ENCODE measurements at regions not wholly inside any gene's neighbourhood (a gene's known extent, or its start where the extent isn't known, plus 50 kb on each side); places are given as distances from the start of the nearest gene placed in this dataset.

GRCh38 chr6:167669870-167670802, 156.6 kb upstream of the AFDN start:
- H3K14ac ChIP-seq (replicated peaks; ENCODE audit: low read depth, low read length) = no peak overlapping the region
- H3K9ac ChIP-seq (ENCODE audit: low read depth, low read length) = no peak overlapping the region
- no peaks in the 10 kb centered on the region for H3K4me1 ChIP-seq (ENCODE audit: control insufficient read depth, insufficient read depth, low read length)
- ChIA-PET CTCF (no interaction called here), POLR2A (ENCODE audit: unreplicated experiment) (no interaction called here)
- no peak for DNase-seq
- H3K79me1 ChIP-seq (ENCODE audit: low read depth in 1 of 2, low read length in 2 of 2) = no peaks in the 10 kb centered on the region
- no peak overlapping the region for H4K5ac ChIP-seq (ENCODE audit: low read depth, low read length)
- no peak overlapping the region for H3K4ac ChIP-seq (ENCODE audit: low read depth, low read length)
- no peak overlapping the region for H2BK5ac ChIP-seq (ENCODE audit: low read depth, low read length, poor library complexity, severe bottlenecking)
- H2AFZ ChIP-seq (replicated peaks; ENCODE audit: low read length, poor library complexity) = no peak overlapping the region
- H3K27me3 ChIP-seq (ENCODE audit: control insufficient read depth, insufficient read depth, low read length) = no peaks in the 10 kb centered on the region
- no peak overlapping the region for H3K4me2 ChIP-seq (ENCODE audit: low read depth, low read length)
- no TSS peak for BruUV-seq (replicated peaks)
- H3K4me3 ChIP-seq (ENCODE audit: insufficient read depth, low read depth, low read length) = no peak overlapping the region
- H4K20me1 ChIP-seq (ENCODE audit: insufficient read depth, low read length) = no peaks in the 10 kb centered on the region
- H4K91ac ChIP-seq (ENCODE audit: insufficient read depth, low read depth, low read length) = no peak overlapping the region
- no peak overlapping the region for H4K8ac ChIP-seq (ENCODE audit: low read depth in 2 of 2, low read length in 2 of 2)
- H3K18ac ChIP-seq (ENCODE audit: low read depth, low read length) = no peak overlapping the region
- no peak overlapping the region for H3K56ac ChIP-seq (ENCODE audit: extremely low read depth, insufficient read depth, low read length)
- no peak for ATAC-seq (ENCODE audit: low read depth)
- TF ChIP-seq MXI1 (IDR thresholded peaks at IDR 0.05; ENCODE audit: borderline replicate concordance, low read depth, low read length) (no peak), CHD1 (IDR thresholded peaks at IDR 0.05; ENCODE audit: low read depth, low read length) (no peak), RAD21 (IDR thresholded peaks at IDR 0.05; ENCODE audit: low read length) (no peak), MAFK (IDR thresholded peaks at IDR 0.05; ENCODE audit: low read depth, low read length) (no peak), CTCF (conservative IDR thresholded peaks at IDR 0.05; ENCODE audit: low read depth, low read length) (no peak), BHLHE40 (IDR thresholded peaks at IDR 0.05; ENCODE audit: low read depth, low read length) (no peak), POLR2A (IDR thresholded peaks at IDR 0.05; ENCODE audit: low read depth, low read length) (no peak), NFE2L2 (IDR thresholded peaks at IDR 0.05; ENCODE audit: low read depth, low read length) (no peak), USF2 (IDR thresholded peaks at IDR 0.05; ENCODE audit: low read depth, low read length) (no peak), FOS (IDR thresholded peaks at IDR 0.05; ENCODE audit: low read depth, low read length) (no peak), MAZ (IDR thresholded peaks at IDR 0.05; ENCODE audit: borderline replicate concordance, low read depth, low read length) (no peak), CEBPB (IDR thresholded peaks at IDR 0.05; ENCODE audit: low read depth, low read length) (no peak), SMC3 (IDR thresholded peaks at IDR 0.05; ENCODE audit: low read depth, low read length) (no peak), RFX5 (IDR thresholded peaks at IDR 0.05; ENCODE audit: low read depth, low read length) (no peak)
- no peak overlapping the region for H2BK20ac ChIP-seq (ENCODE audit: low read depth, low read length)
- H3K9me1 ChIP-seq (ENCODE audit: insufficient read depth, low read length) = no peaks in the 10 kb centered on the region
- intact Hi-C loops (cut with micrococcal nuclease) (no loop called here), in situ Hi-C loops (cut with MboI; ENCODE audit: low sequenced_read_pairs) (no loop called here), dilution Hi-C loops (cut with HindIII; ENCODE audit: low sequenced_read_pairs, unreplicated experiment) (no loop called here)
- H2BK120ac ChIP-seq (ENCODE audit: low read depth, low read length) = no peak overlapping the region
- no peak overlapping the region for H2AK5ac ChIP-seq (ENCODE audit: low read depth, low read length)
- H3K9me3 ChIP-seq (ENCODE audit: control insufficient read depth, insufficient read depth, low read length) = peaks cover 65% of the 10 kb centered on the region
- no peaks in the 10 kb centered on the region for H3K36me3 ChIP-seq (ENCODE audit: control insufficient read depth, insufficient read depth, low read length)
- H3K27ac ChIP-seq (ENCODE audit: insufficient read depth, low read length) = no peak overlapping the region
- 57% methylated on average over 15 of the region's 26 CpGs; no CpG with 5 or more reads in 1 of the 2 experiments for WGBS, 2 experiments (ENCODE audit: extremely low coverage in 2 of 2, insufficient read length in 1 of 2)
- H3K23ac ChIP-seq (ENCODE audit: low read depth, low read length) = no peak overlapping the region
- H2BK15ac ChIP-seq (ENCODE audit: low read depth, low read length) = no peak overlapping the region
- no peak overlapping the region for H2AK9ac ChIP-seq (replicated peaks; ENCODE audit: low read depth, low read length, poor library complexity)

All from IMR-90 (cell line).